Common myeloid progenitor, CD34-positive (primary cell): ENCODE measurements at regions not wholly inside any gene's neighbourhood (a gene's known extent, or its start where the extent isn't known, plus 50 kb on each side); places are given as distances from the start of the nearest gene placed in this dataset.

ENCODE experiments used
- CTCF ChIA-PET: fragments of 350-600 bp; sonication (Branson Sonifier 250); formaldehyde crosslinking; loops from one replicate; lab custom pipeline; 2021; ENCODE audit warnings: antibody characterized with exemption; lab: Charles Lee
- POLR2A ChIA-PET: fragments of 350-600 bp; sonication (Branson Sonifier 250); formaldehyde crosslinking; loops from one replicate; lab custom pipeline; 2021; ENCODE audit warnings: antibody characterized with exemption; lab: Charles Lee
- DNase-seq, 3 donors: peaks; one replicate each; pipeline versions ENCODE4 v3.0.0 to v3.0.0-alpha.2; 2013
- H3K27ac ChIP-seq, 2 experiments: 1 replicate in 1 of 2; 2 replicates in 1 of 2; pipeline ENCODE4 v1.7.0; 2013; ENCODE audit warnings: inconsistent platforms in 2 of 2, low read length in 2 of 2, mild to moderate bottlenecking in 2 of 2, low read depth in 1 of 2, moderate library complexity in 1 of 2; ENCODE audit not compliant: severe bottlenecking in 2 of 2, insufficient read depth in 1 of 2, poor library complexity in 1 of 2
- H3K27me3 ChIP-seq, 5 experiments: replicated peaks in 2 of 5; 1 replicate in 3 of 5; 2 replicates in 2 of 5; pipeline versions ENCODE4 v1.6.1 to v1.7.0; 2013; ENCODE audit warnings: low read length in 4 of 5, mild to moderate bottlenecking in 2 of 5, moderate library complexity in 2 of 5, inconsistent platforms in 1 of 5; ENCODE audit not compliant: insufficient read depth in 5 of 5, control insufficient read depth in 4 of 5
- H3K36me3 ChIP-seq, 4 experiments: 1 replicate in 2 of 4; 2 replicates in 2 of 4; pipeline versions ENCODE4 v1.6.1 to v1.7.0; 2013; ENCODE audit warnings: low read length in 3 of 4, control low read depth in 1 of 4, mild to moderate bottlenecking in 1 of 4; ENCODE audit not compliant: control insufficient read depth in 4 of 4, insufficient read depth in 4 of 4
- H3K4me1 ChIP-seq, 4 experiments: 1 replicate in 3 of 4; 2 replicates in 1 of 4; pipeline versions ENCODE4 v1.6.1 to v1.7.1; 2013; ENCODE audit warnings: low read length in 3 of 4, mild to moderate bottlenecking in 3 of 4, control low read depth in 1 of 4, inconsistent platforms in 1 of 4, moderate library complexity in 1 of 4; ENCODE audit not compliant: control insufficient read depth in 4 of 4, insufficient read depth in 4 of 4; ENCODE audit errors: control extremely low read depth in 1 of 4
- H3K4me3 ChIP-seq, 7 experiments: 1 replicate in 4 of 7; 2 replicates in 3 of 7; pipeline versions ENCODE4 v1.5.1 to v1.7.0; 2013; ENCODE audit warnings: mild to moderate bottlenecking in 7 of 7, low read length in 6 of 7, moderate library complexity in 6 of 7, inconsistent platforms in 2 of 7, low read depth in 2 of 7, control low read depth in 1 of 7; ENCODE audit not compliant: insufficient read depth in 4 of 7, control insufficient read depth in 1 of 7; ENCODE audit errors: extremely low read depth in 1 of 7
- H3K9me3 ChIP-seq, 5 experiments: 1 replicate in 4 of 5; 2 replicates in 1 of 5; pipeline versions ENCODE4 v1.6.1 to v1.7.1; 2013; ENCODE audit warnings: low read length in 4 of 5, mild to moderate bottlenecking in 2 of 5, inconsistent platforms in 1 of 5, low read depth in 1 of 5, moderate library complexity in 1 of 5; ENCODE audit not compliant: control insufficient read depth in 4 of 5, insufficient read depth in 2 of 5; ENCODE audit errors: control extremely low read depth in 1 of 5
- WGBS: methylation state at CpG from one replicate; pipeline ENCODE4 v1.1.5; 2013; ENCODE audit not compliant: insufficient coverage; 5-methylcytosine and 5-hydroxymethylcytosine counted together

GRCh38 chr10:85204814-85205213 is 876.4 kb downstream of the CCSER2 start:
- CTCF ChIA-PET = no interaction called here
- Histone ChIP-seq H3K27me3 (no peaks in the 10 kb centered on the region), H3K36me3 (no peaks in the 10 kb centered on the region), H3K27ac (no peak overlapping the region), H3K4me1 (no peaks in the 10 kb centered on the region), H3K9me3 (no peaks in the 10 kb centered on the region), H3K4me3 (no peak overlapping the region)
- 93% methylated on average over 3 of the region's 5 CpGs for WGBS
- no peak for DNase-seq
- POLR2A ChIA-PET = no interaction called here

- CTCF ChIA-PET = no interaction called here
- no peaks in the 10 kb centered on the region for H3K36me3 ChIP-seq
- H3K27ac ChIP-seq = no peak overlapping the region
- 100% methylated on average over 1 of the region's 1 CpG for WGBS
- H3K4me3 ChIP-seq = no peak overlapping the region
- no peak for DNase-seq
- no peaks in the 10 kb centered on the region for H3K4me1 ChIP-seq
- peaks cover 0 to 2% (median 0%) of the 10 kb centered on the region in 5 experiments for H3K9me3 ChIP-seq
- H3K27me3 ChIP-seq = no peaks in the 10 kb centered on the region
- POLR2A ChIA-PET = no interaction called here
These were observed 884.1 kb downstream of the CCSER2 start for GRCh38 chr10:85212526-85212925.

GRCh38 chr10:85213493-85213892 is 885.1 kb downstream of the CCSER2 start:
- 100% methylated on average over 1 of the region's 1 CpG for WGBS
- POLR2A ChIA-PET = no interaction called here

GRCh38 chr10:85222300-85222699 is 893.9 kb downstream of the CCSER2 start:
- CTCF ChIA-PET = no interaction called here
- POLR2A ChIA-PET = interaction anchor here (0.7 kb wide), 1 partner anchor 571 kb away, joined by 3 read pairs; no protein-coding TSS in a partner anchor
- Histone ChIP-seq H3K4me1 (no peaks in the 10 kb centered on the region), H3K9me3 (no peaks in the 10 kb centered on the region), H3K36me3 (no peaks in the 10 kb centered on the region), H3K4me3 (no peak overlapping the region), H3K27me3 (no peaks in the 10 kb centered on the region), H3K27ac (no peak overlapping the region)
- 100% methylated on average over 1 of the region's 2 CpGs for WGBS
- no peak for DNase-seq

More at GRCh38 chr10:85213493-85213892, 885.1 kb downstream of the CCSER2 start:
- no peaks in the 10 kb centered on the region for H3K4me1 ChIP-seq
- no peaks in the 10 kb centered on the region for H3K27me3 ChIP-seq
- no peaks in the 10 kb centered on the region for H3K36me3 ChIP-seq
- H3K4me3 ChIP-seq = no peak overlapping the region
- CTCF ChIA-PET = no interaction called here
- H3K27ac ChIP-seq = no peak overlapping the region
- H3K9me3 ChIP-seq = peaks cover 0 to 2% (median 0%) of the 10 kb centered on the region in 5 experiments
- no peak for DNase-seq

GRCh38 chr10:85224366-85224940 is 896.1 kb downstream of the CCSER2 start:
- H3K27ac ChIP-seq = no peak overlapping the region
- DNase-seq = no peak
- no peaks in the 10 kb centered on the region for H3K4me1 ChIP-seq
- CTCF ChIA-PET = no interaction called here
- POLR2A ChIA-PET = no interaction called here
- H3K27me3 ChIP-seq = no peaks in the 10 kb centered on the region
- no peaks in the 10 kb centered on the region for H3K36me3 ChIP-seq
- H3K4me3 ChIP-seq = no peak overlapping the region
- H3K9me3 ChIP-seq = no peaks in the 10 kb centered on the region
- 78% methylated on average over 6 of the region's 6 CpGs for WGBS

GRCh38 chr10:85225311-85225710 is 896.9 kb downstream of the CCSER2 start:
- 100% methylated on average over 2 of the region's 2 CpGs for WGBS
- Histone ChIP-seq H3K27ac (no peak overlapping the region), H3K9me3 (no peaks in the 10 kb centered on the region), H3K36me3 (no peaks in the 10 kb centered on the region), H3K4me3 (no peak overlapping the region), H3K4me1 (no peaks in the 10 kb centered on the region), H3K27me3 (no peaks in the 10 kb centered on the region)
- POLR2A ChIA-PET = no interaction called here
- no peak for DNase-seq
- CTCF ChIA-PET = no interaction called here

GRCh38 chr10:85226596-85226995 is 898.2 kb downstream of the CCSER2 start:
- POLR2A ChIA-PET = no interaction called here
- no peaks in the 10 kb centered on the region for H3K27me3 ChIP-seq
- H3K4me1 ChIP-seq = no peaks in the 10 kb centered on the region
- no peaks in the 10 kb centered on the region for H3K9me3 ChIP-seq
- CTCF ChIA-PET = no interaction called here
- no peaks in the 10 kb centered on the region for H3K36me3 ChIP-seq
- DNase-seq = no peak
- H3K4me3 ChIP-seq = no peak overlapping the region
- WGBS = no CpG with 5 or more reads among the region's 2 CpGs
- H3K27ac ChIP-seq = no peak overlapping the region
